ENCODE measurements at regions not wholly inside any gene's neighbourhood (a gene's known extent, or its start where the extent isn't known, plus 50 kb on each side); places are given as distances from the start of the nearest gene placed in this dataset.

DNA sequence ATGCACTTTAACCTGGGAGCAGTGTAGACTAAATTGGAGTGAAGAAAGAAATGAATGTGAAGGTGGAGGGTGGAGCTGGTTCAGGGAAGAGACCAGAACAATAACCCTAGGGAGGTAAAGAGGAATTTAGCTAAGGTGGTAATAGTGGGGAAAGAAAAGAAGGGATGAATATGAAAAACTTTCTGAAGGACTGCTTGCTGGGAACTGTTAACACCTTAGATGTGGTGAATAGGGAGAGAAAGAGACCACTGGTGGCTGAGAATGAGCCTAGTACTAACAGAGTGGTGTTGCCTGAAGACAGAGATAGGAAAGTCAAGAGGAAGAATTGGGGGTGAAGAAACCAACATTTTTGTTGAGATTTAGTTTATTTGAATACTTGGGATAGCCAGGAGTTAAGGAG, 78.4 kb upstream of the HS3ST5 start:
- intact Hi-C loops (cut with DNase I, micrococcal nuclease) = no loop called here
- no peak for ATAC-seq
- no peak for DNase-seq

DNA sequence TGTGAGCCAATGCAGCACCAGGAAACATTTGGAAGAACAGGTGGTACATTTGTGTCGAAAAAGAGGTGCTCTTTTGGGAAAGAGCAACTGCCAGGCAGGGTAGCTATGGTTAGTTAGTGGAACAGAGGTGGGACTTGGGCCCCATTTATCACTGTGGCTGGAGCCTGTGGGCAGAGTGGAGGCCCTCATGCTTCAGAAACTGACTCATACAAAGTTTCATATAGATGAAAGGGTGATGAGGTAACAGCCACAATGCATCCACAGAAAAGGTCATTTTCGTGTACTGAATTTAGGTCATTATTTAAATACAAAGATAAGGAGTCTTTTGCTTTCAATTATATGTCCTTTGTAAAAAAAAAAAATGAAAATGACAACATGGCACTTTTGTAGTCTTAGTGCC, 76.4 kb upstream of the HS3ST5 start:
- no peak for ATAC-seq
- no peak for DNase-seq
- intact Hi-C loops (cut with DNase I, micrococcal nuclease) = no loop called here

DNA sequence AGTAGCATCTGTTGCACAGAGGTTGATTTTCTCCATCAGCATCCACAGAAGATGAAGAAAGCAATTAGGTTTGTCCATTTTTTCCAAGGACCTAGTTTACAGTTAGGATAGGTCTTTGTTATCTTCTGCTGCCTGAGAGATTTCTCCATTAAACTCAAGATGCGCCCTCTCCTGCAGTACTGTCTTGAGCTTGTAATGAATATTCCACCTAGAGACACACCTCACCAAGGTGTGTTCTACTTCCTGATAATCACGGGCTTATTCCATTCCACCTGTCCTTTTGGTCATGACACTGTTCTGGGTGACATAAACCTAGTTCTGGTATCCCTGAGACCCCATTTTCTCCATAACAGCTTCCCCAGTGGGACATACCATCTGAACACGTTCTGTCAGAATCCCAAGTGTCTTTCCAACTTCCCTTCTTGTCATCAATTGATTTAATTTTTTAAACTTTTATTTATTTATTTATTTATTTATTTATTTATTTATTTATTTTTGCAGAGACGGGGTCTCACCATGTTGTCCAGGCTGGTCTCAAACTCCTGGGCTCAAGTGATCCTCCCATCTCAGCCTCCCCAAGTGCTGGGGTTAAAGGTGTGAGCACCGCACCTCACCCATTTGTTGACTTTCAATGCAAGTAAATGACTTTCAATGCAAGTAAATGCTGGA, 75.6 kb upstream of the HS3ST5 start:
- no peak for ATAC-seq
- intact Hi-C loops (cut with DNase I, micrococcal nuclease) = no loop called here
- no peak for DNase-seq

DNA sequence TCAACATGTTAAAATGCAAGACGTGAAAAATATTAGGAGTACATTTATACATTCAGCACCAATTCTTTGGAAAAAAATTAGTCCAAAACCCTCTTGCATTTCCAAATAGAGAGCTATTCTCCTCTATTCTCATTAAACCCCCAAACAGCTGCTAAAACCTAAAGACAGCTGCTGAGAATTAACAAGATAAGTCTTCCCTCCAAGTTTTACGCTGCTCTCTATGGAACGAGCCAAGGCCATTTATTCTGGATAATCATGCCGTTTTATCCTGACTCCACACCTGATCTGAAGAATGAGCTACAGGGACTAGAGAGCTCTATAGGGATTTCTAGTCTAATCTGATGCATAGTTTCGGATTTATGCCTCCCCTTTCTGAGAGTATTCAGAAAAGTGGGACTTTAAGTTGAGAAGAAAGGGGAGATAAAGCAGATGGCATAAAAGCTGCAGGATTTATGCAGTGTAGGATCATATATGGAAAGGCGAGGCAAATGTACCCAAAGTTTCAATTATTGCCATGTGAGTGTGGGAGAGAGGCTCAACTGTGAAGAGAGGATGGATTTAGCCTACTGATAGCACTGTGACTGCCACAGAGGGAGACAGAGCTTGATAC, 64.7 kb upstream of the HS3ST5 start:
- no peak for DNase-seq
- no peak for ATAC-seq
- intact Hi-C loops (cut with DNase I, micrococcal nuclease) = no loop called here

DNA sequence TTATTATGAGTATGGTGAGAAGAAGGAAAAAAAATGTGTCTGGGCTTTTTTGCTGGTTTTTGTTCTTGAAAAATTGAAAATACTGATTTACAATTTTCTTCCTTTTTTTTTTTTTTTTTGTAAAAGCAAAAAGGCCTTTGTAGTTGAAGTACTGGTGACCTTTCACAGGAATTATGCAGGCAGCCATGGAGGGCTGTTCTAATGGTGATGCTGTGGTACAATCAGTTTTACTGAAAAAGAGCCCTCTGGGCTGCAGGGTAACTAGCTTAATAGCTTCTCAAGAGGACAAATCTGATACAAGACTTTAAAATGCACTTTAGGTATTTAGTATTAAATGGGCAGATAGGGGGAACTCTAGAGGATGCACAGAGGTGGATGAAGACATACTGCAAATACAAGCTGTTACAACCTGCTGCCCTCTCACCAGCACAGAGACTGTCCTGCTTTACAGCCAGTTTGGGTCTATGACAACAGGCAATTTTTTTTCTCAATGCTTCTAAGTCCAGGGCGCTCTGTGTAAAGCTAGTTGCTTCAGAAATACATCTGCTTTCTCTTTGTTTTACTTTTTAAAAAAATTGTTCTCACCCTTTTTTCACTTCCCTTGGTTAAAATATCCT, 61.6 kb upstream of the HS3ST5 start:
- DNase-seq = no peak
- intact Hi-C loops (cut with DNase I, micrococcal nuclease) = no loop called here
- no peak for ATAC-seq

DNA sequence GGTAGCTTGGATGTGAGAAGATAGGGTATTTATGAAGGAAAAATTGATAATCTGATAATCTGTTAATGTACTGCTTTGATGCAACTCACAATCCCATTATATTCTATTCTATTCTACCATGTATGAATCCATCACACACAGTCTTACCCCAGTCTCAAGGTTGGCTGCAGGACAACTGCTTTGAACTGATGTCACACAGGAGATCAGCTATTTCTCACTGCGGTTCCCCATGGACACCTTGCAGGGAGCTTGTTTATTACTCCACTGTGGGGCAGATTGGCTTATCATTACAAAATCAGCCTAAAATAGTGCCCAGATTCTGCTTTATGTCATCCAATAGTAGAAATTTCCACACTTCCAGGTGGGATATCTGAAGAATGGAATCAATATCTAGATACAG, 61.0 kb upstream of the HS3ST5 start:
- ATAC-seq = no peak

DNA sequence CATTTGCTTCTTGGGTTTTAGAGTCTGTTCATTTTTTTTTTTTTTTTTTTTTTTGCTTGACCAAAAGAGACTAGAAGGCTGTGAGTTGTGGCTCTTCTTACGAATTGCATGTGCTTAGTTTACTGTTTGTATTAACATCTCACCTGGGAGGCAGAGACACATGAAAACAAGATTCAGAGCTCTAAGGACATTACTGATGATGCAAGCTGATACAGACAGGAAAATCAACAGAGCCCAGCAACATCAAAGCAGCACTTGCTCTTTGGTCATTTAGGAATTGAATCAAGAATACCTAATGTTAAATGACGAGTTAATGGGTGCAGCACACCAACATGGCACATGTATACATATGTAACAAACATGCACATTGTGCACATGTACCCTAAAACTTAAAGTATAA, 55.7 kb upstream of the HS3ST5 start:
- DNase-seq = no peak
- intact Hi-C loops (cut with DNase I, micrococcal nuclease) = no loop called here
- no peak for ATAC-seq

More for the DNA sequence above, 61.0 kb upstream of the HS3ST5 start:
- intact Hi-C loops (cut with DNase I, micrococcal nuclease) = no loop called here
- DNase-seq = no peak

Measured in left colon (tissue), 2 donors.